ENCODE measurements at regions not wholly inside any gene's neighbourhood (a gene's known extent, or its start where the extent isn't known, plus 50 kb on each side); places are given as distances from the start of the nearest gene placed in this dataset.

- no peak for DNase-seq
Observed at GRCh38 chr1:186550832-186551231, 89.9 kb upstream of the PDC start.

GRCh38 chr1:186541003-186541402 lies 80.1 kb upstream of the PDC start:
- DNase-seq, result no peak

GRCh38 chr1:186540521-186540920 lies 79.6 kb upstream of the PDC start:
- no peak for DNase-seq

- no peak for DNase-seq
Observed at GRCh38 chr1:186536273-186536890, 75.5 kb upstream of the PDC start.

GRCh38 chr1:186535388-186536133 lies 74.6 kb upstream of the PDC start:
- no peak for DNase-seq

- DNase-seq, result no peak
Observed at GRCh38 chr1:186534401-186534800, 73.5 kb upstream of the PDC start.

- DNase-seq, result no peak
Observed at GRCh38 chr1:186532466-186532865, 71.6 kb upstream of the PDC start.

GRCh38 chr1:186531561-186532165 lies 70.7 kb upstream of the PDC start:
- no peak for DNase-seq

- no peak for DNase-seq
Observed at GRCh38 chr1:186530109-186530508, 69.2 kb upstream of the PDC start.

GRCh38 chr1:186519982-186520381 lies 59.1 kb upstream of the PDC start:
- no peak for DNase-seq

GRCh38 chr1:186518822-186519381 lies 58.0 kb upstream of the PDC start:
- DNase-seq, result no peak

- DNase-seq, result no peak
Observed at GRCh38 chr1:186518395-186518794, 57.5 kb upstream of the PDC start.

- no peak for DNase-seq
Observed at GRCh38 chr1:186514367-186514766, 53.5 kb upstream of the PDC start.

- DNase-seq, result no peak
Observed at GRCh38 chr1:186513526-186513925, 52.6 kb upstream of the PDC start.

- DNase-seq, result no peak
Observed at GRCh38 chr1:186512698-186513457, 52.0 kb upstream of the PDC start.

GRCh38 chr1:186511761-186512637 lies 51.1 kb upstream of the PDC start:
- no peak for DNase-seq
